ENCODE measurements at regions not wholly inside any gene's neighbourhood (a gene's known extent, or its start where the extent isn't known, plus 50 kb on each side); places are given as distances from the start of the nearest gene placed in this dataset.

GRCh38 chr6:56764081-56764566 lies 121.4 kb upstream of the DST start:
- TF ChIP-seq CTCF (IDR thresholded peaks at IDR 0.05; ENCODE audit: poor library complexity) (peak; percentile 41), EZH2phosphoT487 (IDR thresholded peaks at IDR 0.05; ENCODE audit: low read depth, severe bottlenecking, unreplicated experiment) (no peak)
